Adipocyte (in vitro differentiated cells): ENCODE measurements at regions not wholly inside any gene's neighbourhood (a gene's known extent, or its start where the extent isn't known, plus 50 kb on each side); places are given as distances from the start of the nearest gene placed in this dataset.
A peak's percentile ranks its signal among the peaks of the same experiment; 100 is the strongest.
"Not testable (repeated sequence)": the region's sequence is repeated elsewhere in the genome, so short reads cannot be mapped to it uniquely, and the experiment has no call there.

Experiments used
- DNase-seq: peaks from one replicate; pipeline ENCODE4 v3.0.0-alpha.2; 2015; ENCODE audit warnings: low read depth
- H3K27me3 ChIP-seq: replicated peaks from 2 replicates; pipeline ENCODE4 v1.7.0; 2013; ENCODE audit warnings: mild to moderate bottlenecking, low read length, moderate library complexity; ENCODE audit not compliant: control insufficient read depth, insufficient read depth
- H3K36me3 ChIP-seq: 2 replicates; pipeline ENCODE4 v1.7.0; 2013; ENCODE audit warnings: low read length, mild to moderate bottlenecking, moderate library complexity; ENCODE audit not compliant: control insufficient read depth, insufficient read depth, severe bottlenecking
- H3K4me1 ChIP-seq: 2 replicates; pipeline ENCODE4 v1.7.0; 2013; ENCODE audit warnings: mild to moderate bottlenecking, low read length, moderate library complexity; ENCODE audit not compliant: control insufficient read depth, insufficient read depth
- H3K4me3 ChIP-seq: 2 replicates; pipeline ENCODE4 v1.7.0; 2013; ENCODE audit warnings: mild to moderate bottlenecking, low read length, moderate library complexity
- H3K9ac ChIP-seq: 2 replicates; pipeline ENCODE4 v1.7.0; 2013; ENCODE audit warnings: mild to moderate bottlenecking, low read length, moderate library complexity
- H3K9me3 ChIP-seq: 2 replicates; pipeline ENCODE4 v1.7.0; 2013; ENCODE audit warnings: mild to moderate bottlenecking, low read length, moderate library complexity; ENCODE audit not compliant: control insufficient read depth

DNA sequence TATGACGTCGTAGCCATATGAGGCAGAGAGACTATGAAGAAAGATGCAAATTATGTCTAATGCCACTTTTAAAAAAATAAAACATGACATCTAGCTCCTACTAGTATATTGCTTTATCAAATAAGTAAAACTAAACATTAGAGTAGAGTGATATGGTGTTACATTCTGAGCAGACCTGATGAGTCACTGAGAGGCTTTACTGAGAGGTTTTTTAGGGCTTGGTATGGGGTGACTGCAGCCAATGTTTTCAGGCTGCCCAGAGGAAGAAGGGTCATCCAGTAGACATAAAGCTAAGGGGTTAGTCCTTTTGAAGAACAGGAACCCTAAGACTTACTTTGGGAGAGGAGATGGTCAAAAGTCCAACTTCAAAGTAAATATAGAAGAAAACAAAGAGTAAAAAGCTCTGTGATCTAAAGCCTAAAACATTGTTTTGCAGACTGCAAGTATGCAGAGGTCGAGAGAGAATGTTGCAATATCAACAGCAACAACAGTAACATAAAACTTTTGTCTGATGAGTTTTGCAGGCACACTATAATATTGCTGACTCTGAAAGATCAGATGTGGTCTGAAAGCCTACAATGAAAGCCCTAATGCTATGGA is 774.7 kb downstream of the TMTC2 start:
- no peak overlapping the region for H3K9ac ChIP-seq
- H3K4me3 ChIP-seq, result peak overlapping the region; percentile 4
- H3K36me3 ChIP-seq, result no peaks in the 10 kb centered on the region
- peak; percentile 59 for DNase-seq
- H3K9me3 ChIP-seq, result no peaks in the 10 kb centered on the region
- no peaks in the 10 kb centered on the region for H3K27me3 ChIP-seq
- peaks cover 12% of the 10 kb centered on the region for H3K4me1 ChIP-seq

DNA sequence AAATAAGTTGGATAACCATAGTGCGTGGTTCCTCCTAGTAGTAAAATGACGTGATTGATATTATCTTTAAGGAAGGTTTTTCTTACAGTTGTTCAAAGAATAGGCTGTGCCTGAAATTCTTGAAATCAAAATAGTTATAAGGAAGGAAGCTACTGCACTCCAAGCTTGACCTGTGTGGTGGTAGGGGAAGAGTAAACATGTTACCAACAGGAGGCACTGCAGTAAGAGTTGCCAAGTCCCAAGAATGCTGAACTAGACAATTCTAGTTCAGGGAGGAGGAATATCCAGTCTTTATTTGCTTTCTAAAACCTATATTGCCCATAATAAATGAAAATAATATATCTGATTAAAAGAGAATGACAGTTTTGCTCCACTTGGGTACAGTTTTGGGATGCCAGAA is 764.5 kb downstream of the TMTC2 start:
- Histone ChIP-seq H3K27me3 (no peaks in the 10 kb centered on the region), H3K4me3 (no peak overlapping the region), H3K4me1 (no peaks in the 10 kb centered on the region), H3K36me3 (no peaks in the 10 kb centered on the region), H3K9ac (no peak overlapping the region), H3K9me3 (no peaks in the 10 kb centered on the region)
- DNase-seq, result no peak

DNA sequence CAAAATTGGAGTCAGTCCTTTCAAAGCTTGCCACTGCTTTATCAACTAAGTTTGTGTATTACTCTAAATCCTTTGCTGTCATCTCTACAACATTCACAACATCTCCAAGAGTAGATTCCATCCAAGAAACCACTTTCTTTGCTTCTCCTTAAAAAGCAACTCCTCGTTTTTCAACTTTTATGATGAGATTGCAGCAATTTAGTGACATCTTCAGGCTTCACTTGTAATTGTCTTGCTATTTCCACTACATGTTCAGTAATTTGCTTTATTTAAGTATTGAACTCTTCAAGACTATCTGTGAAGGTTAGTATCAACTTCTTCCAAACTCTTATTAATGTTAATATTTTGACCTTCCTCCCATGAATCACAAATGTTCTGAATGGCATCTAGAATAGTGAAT is 747.9 kb downstream of the TMTC2 start:
- no peak overlapping the region for H3K9ac ChIP-seq
- no peaks in the 10 kb centered on the region for H3K36me3 ChIP-seq
- no peak overlapping the region for H3K4me3 ChIP-seq
- no peaks in the 10 kb centered on the region for H3K4me1 ChIP-seq
- no peaks in the 10 kb centered on the region for H3K27me3 ChIP-seq
- peak; percentile 4 for DNase-seq
- H3K9me3 ChIP-seq, result no peaks in the 10 kb centered on the region

DNA sequence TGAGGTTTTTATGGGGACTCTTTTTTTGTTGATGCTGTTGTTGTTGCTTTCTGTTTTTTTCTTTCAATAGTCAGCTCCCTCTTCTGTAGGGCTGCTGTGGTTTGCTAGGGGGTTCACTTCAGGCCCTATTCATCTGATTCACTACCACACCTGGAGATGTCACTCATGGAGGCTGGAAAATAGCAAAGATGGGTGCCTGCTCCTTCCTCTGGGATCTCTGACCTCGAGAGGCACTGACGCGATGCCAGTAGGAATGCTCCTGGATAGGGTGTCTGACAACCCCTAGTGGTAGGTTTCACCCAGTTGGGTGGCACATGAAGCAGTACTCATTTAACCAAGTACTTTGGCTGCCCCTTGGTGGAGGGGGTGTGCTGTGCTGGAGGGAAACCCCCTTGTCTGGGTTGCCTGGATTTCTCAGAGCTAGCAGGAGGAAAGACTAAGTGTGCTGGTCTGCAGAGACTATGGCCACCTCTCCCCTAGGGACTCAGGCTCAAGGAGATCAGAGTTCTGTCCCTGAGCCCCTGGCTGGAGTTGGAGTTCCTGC is 745.5 kb downstream of the TMTC2 start:
- H3K4me3 ChIP-seq, result no peak overlapping the region
- no peak for DNase-seq

DNA sequence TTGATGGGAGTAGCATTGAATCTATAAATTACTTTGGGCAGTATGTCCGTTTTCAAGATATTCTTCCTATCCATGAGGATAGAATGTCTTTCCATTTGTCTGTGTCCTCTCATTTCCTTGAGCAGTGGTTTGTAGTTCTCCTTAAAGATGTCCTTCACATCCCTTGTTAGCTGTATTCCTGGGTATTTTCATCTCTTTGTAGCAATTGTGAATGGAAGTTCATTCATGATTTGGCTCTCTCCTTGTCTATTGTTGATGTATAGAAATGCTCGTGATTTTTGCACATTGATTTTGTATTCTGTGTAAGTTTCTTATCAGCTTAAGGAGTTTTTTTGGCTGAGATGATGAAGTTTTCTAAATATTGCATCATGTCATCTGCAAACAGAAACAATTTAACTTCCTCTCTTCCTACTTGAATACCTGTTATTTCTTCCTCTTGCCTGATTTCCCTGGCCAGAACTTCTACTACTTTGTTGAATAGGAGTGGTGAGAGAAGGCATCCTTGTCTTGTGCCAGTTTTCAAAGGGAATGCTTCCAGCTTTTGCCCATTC is 741.0 kb downstream of the TMTC2 start:
- not testable (repeated sequence) for H3K4me3 ChIP-seq, H3K27me3 ChIP-seq, H3K9me3 ChIP-seq

More for the DNA sequence above, 745.5 kb downstream of the TMTC2 start:
- Histone ChIP-seq H3K4me1 (no peaks in the 10 kb centered on the region), H3K9me3 (peaks cover 5% of the 10 kb centered on the region), H3K36me3 (no peaks in the 10 kb centered on the region), H3K9ac (no peak overlapping the region), H3K27me3 (no peaks in the 10 kb centered on the region)

DNA sequence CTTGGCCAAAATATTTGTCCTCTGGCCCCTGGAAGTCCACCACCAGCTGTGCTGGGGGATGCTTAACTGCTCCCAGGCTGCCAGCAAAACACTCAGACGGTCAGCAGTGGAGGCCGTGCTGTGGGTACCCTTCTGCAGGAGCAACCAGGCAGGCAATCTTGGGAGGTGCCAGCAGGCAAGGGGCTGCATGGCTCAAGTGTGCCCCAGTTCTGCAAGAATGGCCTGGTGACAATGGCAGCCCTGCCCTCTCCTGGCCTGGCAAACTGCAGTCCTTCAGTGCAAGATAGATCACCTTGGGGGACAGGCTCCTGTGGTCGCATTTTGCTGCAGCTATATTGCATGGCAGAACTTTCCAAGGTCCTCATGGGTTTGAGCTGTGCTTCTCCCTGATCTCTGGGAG is 728.3 kb downstream of the TMTC2 start:
- no peak for DNase-seq
- Histone ChIP-seq H3K4me3 (no peak overlapping the region), H3K9ac (no peak overlapping the region), H3K36me3 (no peaks in the 10 kb centered on the region), H3K27me3 (no peaks in the 10 kb centered on the region), H3K4me1 (no peaks in the 10 kb centered on the region), H3K9me3 (peaks cover 5% of the 10 kb centered on the region)

More for the DNA sequence above, 741.0 kb downstream of the TMTC2 start:
- not testable (repeated sequence) for H3K9ac ChIP-seq, DNase-seq, H3K36me3 ChIP-seq, H3K4me1 ChIP-seq

DNA sequence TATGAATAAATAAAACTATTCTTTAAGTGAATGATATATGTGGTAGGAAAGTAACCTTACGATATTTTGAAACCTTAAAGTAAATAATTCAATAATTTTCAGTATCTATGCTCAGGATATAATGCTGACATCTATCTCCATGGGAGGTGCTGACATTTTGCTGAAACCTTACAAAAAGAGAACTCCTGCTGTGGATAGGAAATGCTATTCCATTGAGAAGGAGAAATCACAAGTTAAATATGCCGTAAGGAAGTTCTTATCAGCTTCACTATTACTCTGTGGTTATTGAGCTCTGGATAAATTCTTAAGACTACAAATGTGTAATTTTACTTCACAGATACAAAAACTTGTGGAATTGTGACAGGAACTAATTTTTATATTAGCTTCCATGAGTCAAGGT is 722.1 kb downstream of the TMTC2 start:
- no peak for DNase-seq

DNA sequence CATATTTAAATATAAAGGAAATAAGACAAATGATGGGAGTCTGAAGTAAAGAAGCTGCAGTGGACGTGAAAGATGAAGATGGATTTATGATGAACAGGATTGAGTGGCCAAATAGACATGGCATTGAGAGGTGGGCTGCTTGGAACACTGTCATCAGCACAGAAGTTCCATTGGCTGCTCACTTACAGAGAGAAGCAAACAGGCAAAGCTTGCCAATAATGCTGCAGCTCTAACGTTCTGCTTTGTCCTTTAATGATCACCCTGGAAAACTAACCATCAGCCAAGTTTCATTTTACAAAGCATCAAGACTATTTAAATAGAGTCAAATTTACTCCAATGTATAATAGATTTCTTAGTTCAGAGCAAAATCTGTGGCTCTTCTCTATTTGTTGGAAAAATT is 721.4 kb downstream of the TMTC2 start:
- Histone ChIP-seq H3K4me3 (no peak overlapping the region), H3K27me3 (no peaks in the 10 kb centered on the region), H3K4me1 (no peaks in the 10 kb centered on the region), H3K9me3 (peaks cover 20% of the 10 kb centered on the region), H3K9ac (no peak overlapping the region), H3K36me3 (no peaks in the 10 kb centered on the region)
- DNase-seq, result no peak

More for the DNA sequence above, 722.1 kb downstream of the TMTC2 start:
- H3K9me3 ChIP-seq, result peaks cover 20% of the 10 kb centered on the region
- H3K4me1 ChIP-seq, result no peaks in the 10 kb centered on the region
- no peak overlapping the region for H3K4me3 ChIP-seq
- H3K36me3 ChIP-seq, result no peaks in the 10 kb centered on the region
- H3K9ac ChIP-seq, result no peak overlapping the region
- no peaks in the 10 kb centered on the region for H3K27me3 ChIP-seq

DNA sequence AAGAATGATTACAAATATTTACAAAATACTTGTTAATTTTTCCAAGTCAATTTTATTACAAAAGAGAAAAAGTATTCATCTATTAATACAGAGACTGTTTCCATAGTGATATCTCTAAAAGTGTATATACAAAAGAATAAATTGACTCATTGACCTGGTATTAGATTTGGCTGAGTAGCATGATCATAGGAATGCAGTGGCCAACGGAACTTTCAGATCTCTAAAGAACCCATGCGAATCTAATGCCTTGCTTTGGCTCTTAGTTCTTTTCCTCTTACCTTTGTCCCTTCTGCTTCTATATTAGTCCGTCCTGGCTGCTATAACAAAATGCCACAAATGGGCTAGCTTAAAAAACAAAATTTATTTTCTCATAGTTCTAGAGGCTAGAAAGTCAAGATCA is 717.8 kb downstream of the TMTC2 start:
- Histone ChIP-seq H3K4me1 (no peaks in the 10 kb centered on the region), H3K36me3 (no peaks in the 10 kb centered on the region), H3K4me3 (no peak overlapping the region), H3K9ac (no peak overlapping the region), H3K27me3 (no peaks in the 10 kb centered on the region), H3K9me3 (peaks cover 15% of the 10 kb centered on the region)
- no peak for DNase-seq

DNA sequence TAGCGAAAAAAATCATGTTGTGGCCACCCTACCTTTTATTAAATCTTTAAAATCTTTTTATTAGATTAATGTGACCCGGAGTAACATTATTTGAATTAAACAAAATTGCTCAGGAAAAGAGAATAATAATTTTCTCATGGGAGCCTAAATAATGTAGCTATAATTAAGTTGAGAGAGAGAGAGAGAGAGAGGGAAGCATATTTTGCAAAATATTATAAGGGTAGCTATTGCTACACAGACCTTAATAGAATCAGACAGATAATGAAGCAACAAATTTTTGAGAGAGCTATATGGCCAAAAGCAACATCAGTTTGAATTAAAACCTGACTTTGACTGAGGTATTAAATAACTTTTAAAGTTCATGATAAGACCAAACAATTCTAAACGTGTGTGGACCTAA is 703.5 kb downstream of the TMTC2 start:
- Histone ChIP-seq H3K4me3 (no peak overlapping the region), H3K9me3 (no peaks in the 10 kb centered on the region), H3K36me3 (no peaks in the 10 kb centered on the region), H3K4me1 (no peaks in the 10 kb centered on the region), H3K9ac (no peak overlapping the region), H3K27me3 (no peaks in the 10 kb centered on the region)
- DNase-seq, result no peak

DNA sequence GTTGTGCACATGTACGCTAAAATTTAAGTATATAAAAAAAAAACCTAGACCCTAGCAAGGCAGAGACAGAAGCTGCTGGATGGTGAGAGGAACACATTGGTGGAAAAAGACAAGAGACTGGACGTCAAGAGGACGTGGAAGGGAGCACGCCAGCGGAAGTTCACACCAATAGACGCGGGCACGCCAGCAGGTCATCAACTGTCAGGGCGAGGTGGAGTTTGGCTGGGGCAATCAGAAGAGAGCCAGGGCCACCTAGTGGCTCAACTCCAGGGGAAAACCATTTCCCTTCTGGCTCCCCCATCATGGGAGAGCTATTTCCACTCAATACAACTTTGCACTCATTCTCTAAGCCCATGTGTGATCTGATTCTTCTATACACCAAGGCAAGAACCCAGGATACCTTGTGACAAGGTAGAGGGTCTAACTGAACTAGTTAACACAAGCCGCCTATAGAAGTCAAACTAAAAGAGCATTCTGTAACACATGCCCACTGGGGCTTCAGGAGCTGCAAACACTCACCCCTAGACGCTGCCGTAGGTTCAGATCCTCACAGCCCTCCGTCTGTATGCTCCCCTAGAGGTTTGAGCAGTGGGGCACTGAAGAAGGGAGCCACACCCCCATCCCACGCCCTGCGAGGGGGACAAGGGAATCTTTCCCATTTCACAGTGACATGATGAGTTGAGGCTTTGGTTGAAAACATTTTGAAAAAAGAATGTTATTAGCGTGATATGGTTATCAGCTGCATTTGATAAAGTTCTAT is 702.7 kb downstream of the TMTC2 start:
- no peak for DNase-seq
- H3K9ac ChIP-seq, result no peak overlapping the region
- H3K9me3 ChIP-seq, result no peaks in the 10 kb centered on the region
- H3K4me1 ChIP-seq, result no peaks in the 10 kb centered on the region
- H3K4me3 ChIP-seq, result no peak overlapping the region
- no peaks in the 10 kb centered on the region for H3K27me3 ChIP-seq
- H3K36me3 ChIP-seq, result no peaks in the 10 kb centered on the region
